ENCODE measurements at regions not wholly inside any gene's neighbourhood (a gene's known extent, or its start where the extent isn't known, plus 50 kb on each side); places are given as distances from the start of the nearest gene placed in this dataset.

GRCh38 chr21:18950045-18950740, 546.6 kb upstream of the TMPRSS15 start (continued):
- 0 out of 2 replicates have a peak, but pooled peaks have one; percentile 27 for TF ChIP-seq ZBTB40 (IDR thresholded peaks at IDR 0.05)
- TF ChIP-seq ZBTB40 (CRISPR knock-in tag; IDR thresholded peaks at IDR 0.05): no peak
- 0 out of 2 replicates have a peak, but pooled peaks have one; percentile 12 for TF ChIP-seq DIDO1 (tag; IDR thresholded peaks at IDR 0.05; ENCODE audit: low read depth)

Data from K562 (cell line).